ENCODE measurements at regions not wholly inside any gene's neighbourhood (a gene's known extent, or its start where the extent isn't known, plus 50 kb on each side); places are given as distances from the start of the nearest gene placed in this dataset.

DNA sequence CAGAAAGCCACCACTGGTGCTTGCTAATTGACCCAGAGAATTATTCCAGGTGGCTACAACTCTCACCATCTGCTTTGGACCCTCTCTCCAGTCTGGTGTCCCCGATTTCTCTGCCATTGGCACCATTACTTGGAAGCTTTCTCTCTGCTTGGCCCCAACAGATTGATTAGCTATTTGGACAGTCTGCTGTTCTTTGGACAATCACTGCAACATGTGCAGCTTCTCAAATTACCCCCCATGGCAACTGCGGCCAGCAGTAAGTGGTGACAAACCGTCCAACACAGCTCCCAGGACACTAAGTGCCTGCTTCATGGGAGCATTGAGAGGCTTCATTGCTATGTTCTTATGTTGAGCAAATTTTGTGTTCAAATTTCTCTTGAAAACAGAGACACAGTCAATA lies 309.8 kb downstream of the TAF11L14 start:
- TF ChIP-seq, protein P1, sequence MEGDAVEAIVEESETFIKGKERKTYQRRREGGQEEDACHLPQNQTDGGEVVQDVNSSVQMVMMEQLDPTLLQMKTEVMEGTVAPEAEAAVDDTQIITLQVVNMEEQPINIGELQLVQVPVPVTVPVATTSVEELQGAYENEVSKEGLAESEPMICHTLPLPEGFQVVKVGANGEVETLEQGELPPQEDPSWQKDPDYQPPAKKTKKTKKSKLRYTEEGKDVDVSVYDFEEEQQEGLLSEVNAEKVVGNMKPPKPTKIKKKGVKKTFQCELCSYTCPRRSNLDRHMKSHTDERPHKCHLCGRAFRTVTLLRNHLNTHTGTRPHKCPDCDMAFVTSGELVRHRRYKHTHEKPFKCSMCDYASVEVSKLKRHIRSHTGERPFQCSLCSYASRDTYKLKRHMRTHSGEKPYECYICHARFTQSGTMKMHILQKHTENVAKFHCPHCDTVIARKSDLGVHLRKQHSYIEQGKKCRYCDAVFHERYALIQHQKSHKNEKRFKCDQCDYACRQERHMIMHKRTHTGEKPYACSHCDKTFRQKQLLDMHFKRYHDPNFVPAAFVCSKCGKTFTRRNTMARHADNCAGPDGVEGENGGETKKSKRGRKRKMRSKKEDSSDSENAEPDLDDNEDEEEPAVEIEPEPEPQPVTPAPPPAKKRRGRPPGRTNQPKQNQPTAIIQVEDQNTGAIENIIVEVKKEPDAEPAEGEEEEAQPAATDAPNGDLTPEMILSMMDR (IDR thresholded peaks at IDR 0.05; ENCODE audit: insufficient read depth, low read length): no peak
- TF ChIP-seq, protein P2, sequence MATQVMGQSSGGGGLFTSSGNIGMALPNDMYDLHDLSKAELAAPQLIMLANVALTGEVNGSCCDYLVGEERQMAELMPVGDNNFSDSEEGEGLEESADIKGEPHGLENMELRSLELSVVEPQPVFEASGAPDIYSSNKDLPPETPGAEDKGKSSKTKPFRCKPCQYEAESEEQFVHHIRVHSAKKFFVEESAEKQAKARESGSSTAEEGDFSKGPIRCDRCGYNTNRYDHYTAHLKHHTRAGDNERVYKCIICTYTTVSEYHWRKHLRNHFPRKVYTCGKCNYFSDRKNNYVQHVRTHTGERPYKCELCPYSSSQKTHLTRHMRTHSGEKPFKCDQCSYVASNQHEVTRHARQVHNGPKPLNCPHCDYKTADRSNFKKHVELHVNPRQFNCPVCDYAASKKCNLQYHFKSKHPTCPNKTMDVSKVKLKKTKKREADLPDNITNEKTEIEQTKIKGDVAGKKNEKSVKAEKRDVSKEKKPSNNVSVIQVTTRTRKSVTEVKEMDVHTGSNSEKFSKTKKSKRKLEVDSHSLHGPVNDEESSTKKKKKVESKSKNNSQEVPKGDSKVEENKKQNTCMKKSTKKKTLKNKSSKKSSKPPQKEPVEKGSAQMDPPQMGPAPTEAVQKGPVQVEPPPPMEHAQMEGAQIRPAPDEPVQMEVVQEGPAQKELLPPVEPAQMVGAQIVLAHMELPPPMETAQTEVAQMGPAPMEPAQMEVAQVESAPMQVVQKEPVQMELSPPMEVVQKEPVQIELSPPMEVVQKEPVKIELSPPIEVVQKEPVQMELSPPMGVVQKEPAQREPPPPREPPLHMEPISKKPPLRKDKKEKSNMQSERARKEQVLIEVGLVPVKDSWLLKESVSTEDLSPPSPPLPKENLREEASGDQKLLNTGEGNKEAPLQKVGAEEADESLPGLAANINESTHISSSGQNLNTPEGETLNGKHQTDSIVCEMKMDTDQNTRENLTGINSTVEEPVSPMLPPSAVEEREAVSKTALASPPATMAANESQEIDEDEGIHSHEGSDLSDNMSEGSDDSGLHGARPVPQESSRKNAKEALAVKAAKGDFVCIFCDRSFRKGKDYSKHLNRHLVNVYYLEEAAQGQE (IDR thresholded peaks at IDR 0.05; ENCODE audit: insufficient replicate concordance, low read depth): no peak
- TF ChIP-seq POLR2AphosphoS5 (IDR thresholded peaks at IDR 0.05; ENCODE audit: low read depth) (no peak), GABPA (IDR thresholded peaks at IDR 0.05; ENCODE audit: low read depth) (no peak), SPI1 (IDR thresholded peaks at IDR 0.05; ENCODE audit: borderline replicate concordance, low read depth) (no peak)

All from HL-60 (cell line).